GM21619 (cell line): ENCODE measurements at regions not wholly inside any gene's neighbourhood (a gene's known extent, or its start where the extent isn't known, plus 50 kb on each side); places are given as distances from the start of the nearest gene placed in this dataset.
A peak's percentile ranks its signal among the peaks of the same experiment; 100 is the strongest.
"Not testable (repeated sequence)": the region's sequence is repeated elsewhere in the genome, so short reads cannot be mapped to it uniquely, and the experiment has no call there.

Experiments used
- ATAC-seq: cut with Tn5 transposase; IDR thresholded peaks from one replicate; pipeline ENCODE4 v1.9.1; 2021; ENCODE audit not compliant: unreplicated experiment

DNA sequence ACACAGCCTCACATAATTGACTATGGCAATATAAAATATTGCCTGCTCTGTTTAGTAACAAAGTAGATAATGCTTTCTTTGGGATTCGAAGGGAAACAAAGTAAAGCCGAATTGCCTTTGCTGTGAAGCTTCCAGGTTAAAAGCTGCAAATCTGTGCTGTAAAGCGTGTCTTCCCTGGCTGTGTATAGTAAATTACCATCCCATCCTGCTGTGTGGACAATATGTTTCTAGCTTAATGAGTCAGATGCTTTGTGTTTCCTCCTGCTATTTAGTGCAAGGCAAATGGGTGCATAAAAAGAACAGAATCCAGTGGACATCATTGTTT is 265.1 kb downstream of the SOCS6 start:
- ATAC-seq, result no peak

DNA sequence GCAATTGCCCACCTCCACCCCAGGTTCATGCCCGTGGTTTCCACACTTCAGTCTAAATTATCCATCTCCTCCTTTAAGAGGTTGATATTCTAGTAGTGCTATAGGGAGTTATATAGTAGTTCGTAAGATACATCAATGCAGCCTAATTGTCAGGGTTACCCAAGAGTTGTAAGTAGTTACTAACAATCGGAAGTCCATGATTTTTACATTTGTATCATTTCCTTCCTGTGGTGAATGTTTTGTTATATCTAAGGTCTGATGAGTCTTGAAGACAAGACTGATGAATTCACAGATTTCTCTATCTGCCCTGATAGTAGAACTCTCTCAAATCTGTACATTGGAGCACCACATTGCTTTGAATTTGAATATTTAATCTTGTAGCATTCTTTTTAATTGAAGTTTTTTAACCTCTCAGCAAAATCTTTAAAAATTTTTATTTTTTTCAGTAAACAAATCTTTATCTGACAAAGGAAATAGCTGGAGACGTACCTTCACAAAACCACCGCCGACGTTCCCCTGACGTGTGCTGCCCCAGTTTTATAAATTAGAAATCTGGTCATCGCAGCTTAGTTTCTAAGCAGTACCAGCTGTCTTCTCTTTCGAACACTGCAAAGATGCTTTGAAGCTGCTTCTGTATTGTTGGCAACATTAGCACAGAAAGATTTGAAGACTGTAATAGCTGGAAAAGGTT is 264.5 kb downstream of the SOCS6 start:
- ATAC-seq, result no peak

- ATAC-seq, result no peak
Observed at GRCh38 chr18:70536370-70537062, 247.7 kb downstream of the SOCS6 start.

- no peak for ATAC-seq
Observed at GRCh38 chr18:70535041-70535440, 246.2 kb downstream of the SOCS6 start.

DNA sequence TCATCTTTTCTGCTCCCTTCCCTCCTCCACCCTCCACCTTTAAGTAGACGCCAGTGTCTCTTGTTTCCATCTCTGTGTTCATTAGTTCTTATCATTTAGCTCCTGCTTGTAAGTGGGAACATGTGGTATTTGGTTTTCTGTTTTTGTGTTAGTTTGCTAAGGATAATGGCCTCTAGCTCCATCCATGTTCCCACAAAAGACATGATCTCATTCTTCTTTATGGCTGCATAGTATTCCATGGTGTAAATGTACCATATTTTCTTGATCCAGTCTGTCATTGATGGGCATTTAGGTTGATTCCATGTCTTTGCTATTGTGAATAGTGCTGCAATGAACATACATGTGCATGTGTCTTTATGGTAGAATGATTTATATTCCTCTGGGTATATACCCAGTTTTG is 236.5 kb downstream of the SOCS6 start:
- ATAC-seq, result not testable (repeated sequence)

GRCh38 chr18:70523792-70524182 is 234.9 kb downstream of the SOCS6 start:
- no peak for ATAC-seq

GRCh38 chr18:70523035-70523791 is 234.4 kb downstream of the SOCS6 start:
- ATAC-seq, result no peak

DNA sequence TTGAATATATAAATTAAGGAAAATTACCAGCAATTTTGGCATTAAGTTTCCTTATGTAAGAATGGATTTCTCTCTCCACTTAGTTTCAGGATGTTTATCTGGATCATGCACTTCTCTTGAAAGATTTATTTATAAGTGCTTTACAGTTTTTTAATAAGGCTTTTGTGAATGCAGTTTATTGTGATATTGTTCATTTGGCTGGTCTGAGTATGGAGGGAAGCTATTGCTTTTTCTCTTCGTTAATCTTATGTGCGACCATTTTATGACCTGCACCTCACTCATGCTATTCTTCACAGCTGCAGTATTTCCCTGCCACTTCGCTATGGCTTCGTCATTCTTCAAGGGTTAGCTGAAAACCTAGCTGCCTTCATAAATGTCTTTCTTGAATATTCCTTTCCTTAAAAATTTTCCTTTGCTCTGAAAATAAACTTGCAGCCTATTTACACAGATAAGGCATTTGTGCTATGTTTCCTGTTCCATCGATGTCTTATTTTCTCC is 233.4 kb downstream of the SOCS6 start:
- ATAC-seq, result no peak

DNA sequence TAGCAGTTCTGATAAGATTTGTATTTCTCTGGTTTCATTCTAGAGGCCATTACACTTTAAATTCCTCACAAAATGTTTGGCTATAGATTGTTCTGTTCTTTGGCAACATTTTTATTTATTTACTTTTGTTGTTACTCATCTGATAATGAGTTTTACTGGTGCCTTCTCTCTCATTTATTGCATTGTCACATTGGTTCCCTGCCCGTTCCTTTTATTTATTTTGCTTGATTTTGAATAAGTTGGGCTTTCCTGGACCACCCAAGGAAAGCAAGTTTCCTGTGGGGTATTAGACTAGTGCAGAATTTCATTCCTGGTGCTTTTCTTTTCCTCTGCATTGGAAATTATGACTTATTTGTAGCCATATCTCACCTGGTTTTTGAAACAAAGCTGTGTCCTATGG is 232.0 kb downstream of the SOCS6 start:
- no peak for ATAC-seq

DNA sequence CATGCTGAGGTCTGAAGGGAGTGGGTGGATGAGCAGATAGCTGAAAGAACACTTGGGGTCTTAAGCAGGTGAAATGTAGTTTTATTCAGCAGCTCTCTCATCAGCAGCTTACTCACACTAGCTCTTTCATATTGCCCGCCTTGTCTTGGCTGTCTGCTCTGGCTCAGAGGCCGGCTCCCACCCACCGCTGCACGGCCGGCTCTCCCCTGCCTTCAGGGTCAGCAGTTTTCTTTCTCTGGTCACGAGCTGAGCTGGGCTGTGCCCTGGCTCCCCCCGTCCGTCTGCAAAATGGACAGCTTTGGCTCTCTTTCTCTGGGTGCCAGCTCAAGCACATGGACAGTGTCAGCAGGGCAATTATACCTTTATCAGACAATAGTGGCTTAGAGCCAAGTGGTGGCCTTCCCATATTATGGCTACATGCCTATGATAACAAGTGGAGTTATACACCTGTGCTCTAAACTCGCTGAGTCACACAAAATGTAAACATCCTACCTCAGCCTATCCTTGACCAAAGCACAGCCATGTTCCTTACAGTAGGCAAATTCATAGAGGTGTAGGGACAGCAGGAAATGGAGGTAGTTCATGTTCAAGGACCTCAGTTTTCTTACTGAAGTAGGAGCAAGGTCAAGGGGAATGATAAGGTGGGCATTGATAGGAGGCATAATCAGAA is 224.8 kb downstream of the SOCS6 start:
- ATAC-seq, result no peak

GRCh38 chr18:70507970-70508369 is 219.1 kb downstream of the SOCS6 start:
- ATAC-seq, result no peak

- no peak for ATAC-seq
Observed at GRCh38 chr18:70506511-70506910, 217.7 kb downstream of the SOCS6 start.

DNA sequence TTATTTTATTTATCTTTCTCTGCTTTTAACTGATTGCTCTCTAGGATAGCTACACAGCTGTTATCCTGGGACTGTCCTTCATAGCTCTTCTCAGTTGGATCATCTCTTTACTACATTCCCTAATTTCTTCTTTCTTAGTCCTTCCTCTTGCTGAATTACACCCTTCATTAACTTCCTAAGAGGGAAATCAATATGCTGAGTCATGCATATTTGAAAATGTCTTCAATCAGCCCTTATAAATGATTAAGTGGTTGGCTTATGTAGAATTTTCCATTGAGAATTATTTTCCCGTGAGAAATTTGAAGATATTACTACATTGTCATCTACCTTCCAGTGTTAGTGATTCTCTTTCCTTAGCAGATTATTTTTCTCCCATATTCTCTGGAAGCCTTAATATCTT is 214.2 kb downstream of the SOCS6 start:
- no peak for ATAC-seq

- ATAC-seq, result no peak
Observed at GRCh38 chr18:70501358-70501757, 212.5 kb downstream of the SOCS6 start.

DNA sequence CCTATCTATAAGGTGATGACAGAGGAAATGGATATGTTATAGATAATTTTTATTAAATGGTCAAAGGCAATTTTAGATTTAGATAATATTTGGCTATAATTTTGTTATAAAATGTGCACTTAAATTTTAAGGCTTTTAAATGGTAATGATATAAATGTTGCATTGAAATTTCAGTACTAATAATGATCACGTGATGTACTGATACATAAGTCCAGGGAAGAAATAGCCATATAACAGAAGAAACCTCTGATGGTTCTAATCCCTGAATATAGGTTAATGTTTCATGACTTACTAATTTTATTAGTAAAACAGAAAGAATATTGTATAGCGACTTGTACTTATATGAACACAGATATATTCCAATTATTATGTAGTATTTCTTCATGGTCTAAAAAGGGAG is 211.9 kb downstream of the SOCS6 start:
- no peak for ATAC-seq

DNA sequence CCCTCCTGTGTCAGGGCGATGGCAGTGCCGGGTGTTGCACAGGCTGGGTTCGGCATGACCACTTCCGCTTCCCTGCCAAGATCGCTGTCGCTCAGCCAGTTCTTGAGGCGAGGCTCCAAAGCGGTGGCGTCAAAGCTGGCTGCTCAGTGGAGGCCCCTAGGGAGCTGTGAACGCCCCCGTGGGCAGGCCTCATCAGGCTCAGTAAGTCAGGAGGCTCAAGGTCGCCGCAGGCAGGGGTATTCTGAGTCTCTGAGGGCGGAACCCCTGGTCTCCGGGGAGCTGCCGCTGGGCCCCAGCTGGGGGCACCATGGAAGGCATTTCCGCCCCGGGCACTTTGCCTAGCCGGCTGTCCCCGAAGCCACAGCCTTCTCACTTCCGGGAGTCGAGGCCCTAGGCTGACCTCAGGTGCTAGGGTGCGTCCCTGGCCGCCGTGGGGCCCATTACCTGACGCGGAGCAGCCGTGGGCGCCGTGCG is 210.4 kb downstream of the SOCS6 start:
- no peak for ATAC-seq

DNA sequence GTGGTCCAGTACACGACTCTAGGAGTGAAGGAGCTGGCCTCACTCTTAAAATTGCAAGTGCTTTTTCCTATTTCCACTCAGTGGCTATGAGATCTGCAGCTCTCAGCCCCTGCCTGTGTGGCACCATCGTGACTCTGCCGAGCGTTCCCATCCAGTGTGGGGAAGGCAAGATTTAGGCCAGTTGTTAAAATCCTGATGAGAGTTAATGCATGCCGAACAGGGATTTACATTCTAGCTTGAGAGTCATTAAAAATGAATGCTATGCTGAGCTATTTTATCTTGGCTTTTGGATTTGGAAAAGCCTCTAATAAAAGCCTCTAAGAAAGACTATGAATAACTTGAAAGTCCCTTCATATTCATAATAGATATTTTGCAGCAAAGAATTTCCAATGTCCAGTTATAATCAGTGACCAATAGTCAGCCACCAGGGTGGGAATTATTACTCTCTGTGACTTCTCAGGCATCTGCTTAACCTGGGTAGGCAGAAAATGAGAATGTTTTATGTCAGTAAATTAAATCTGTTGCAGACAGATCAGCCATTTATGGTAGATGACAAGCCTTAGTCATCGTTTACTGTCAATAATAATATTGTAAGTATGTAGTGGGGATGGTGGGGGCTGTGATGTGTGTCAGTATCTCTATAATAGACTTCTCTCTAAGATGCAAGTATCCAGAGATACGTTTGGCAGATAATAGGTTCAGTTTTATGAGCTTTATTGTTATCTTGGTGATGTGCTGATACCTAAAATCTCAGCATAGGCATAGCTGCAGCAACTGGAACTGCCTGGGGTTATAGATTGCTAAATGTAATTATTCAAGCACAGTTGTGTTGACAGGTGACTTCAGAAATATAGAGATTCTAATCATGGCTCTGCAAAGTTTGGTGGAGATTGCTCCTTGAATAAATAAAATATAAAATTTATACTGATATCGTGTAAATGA is 207.8 kb downstream of the SOCS6 start:
- ATAC-seq, result no peak

DNA sequence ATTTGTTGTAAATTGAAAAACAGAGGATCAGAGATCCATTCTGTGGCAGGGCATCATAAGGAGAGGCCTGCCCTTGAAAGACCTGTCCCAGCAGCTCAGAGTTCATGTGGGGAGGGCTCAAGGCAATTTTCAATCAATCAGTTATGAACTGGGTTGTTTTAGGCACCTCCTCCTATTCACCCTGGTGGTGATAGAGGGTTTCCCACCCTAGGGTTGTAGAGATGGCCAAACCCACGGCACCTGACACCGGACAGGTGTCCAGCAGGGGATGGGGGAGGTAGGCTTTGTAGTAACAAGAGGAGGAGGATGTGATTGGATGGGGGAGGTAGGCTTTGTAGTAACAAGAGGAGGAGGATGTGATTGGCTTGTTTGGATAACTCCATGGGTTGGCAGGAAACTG is 205.7 kb downstream of the SOCS6 start:
- no peak for ATAC-seq

- ATAC-seq, result no peak
Observed at GRCh38 chr18:70493461-70493860, 204.6 kb downstream of the SOCS6 start.

DNA sequence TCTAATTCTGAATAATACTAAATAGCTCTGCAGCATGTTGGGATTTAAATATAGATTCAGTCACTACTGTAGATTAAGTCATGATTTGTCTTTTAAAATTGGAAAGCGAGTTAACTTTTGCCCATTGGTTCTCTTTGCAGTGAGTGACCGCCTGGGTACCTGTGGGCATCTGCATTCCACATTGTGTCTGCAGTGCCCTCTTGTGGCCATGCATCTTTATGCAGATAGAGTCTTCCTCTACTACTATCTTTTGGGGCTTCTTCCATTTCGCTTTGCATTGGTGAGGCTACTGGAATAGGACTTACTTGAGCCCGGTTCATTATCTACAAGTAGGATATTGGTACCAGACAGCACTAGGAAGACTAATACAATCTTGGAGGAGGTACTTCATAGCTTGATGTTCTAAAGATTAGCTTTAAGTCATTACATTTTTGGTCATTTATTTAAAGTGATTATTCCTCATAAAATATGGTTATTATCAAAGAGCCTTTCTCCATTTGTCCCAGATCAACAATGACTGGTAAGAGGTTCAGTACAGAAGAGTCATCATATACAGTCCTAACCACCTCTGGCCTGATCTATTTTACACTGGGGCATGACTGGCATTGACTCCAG is 203.0 kb downstream of the SOCS6 start:
- ATAC-seq, result peak; percentile 88
